ENCODE measurements at regions not wholly inside any gene's neighbourhood (a gene's known extent, or its start where the extent isn't known, plus 50 kb on each side); places are given as distances from the start of the nearest gene placed in this dataset.

DNA sequence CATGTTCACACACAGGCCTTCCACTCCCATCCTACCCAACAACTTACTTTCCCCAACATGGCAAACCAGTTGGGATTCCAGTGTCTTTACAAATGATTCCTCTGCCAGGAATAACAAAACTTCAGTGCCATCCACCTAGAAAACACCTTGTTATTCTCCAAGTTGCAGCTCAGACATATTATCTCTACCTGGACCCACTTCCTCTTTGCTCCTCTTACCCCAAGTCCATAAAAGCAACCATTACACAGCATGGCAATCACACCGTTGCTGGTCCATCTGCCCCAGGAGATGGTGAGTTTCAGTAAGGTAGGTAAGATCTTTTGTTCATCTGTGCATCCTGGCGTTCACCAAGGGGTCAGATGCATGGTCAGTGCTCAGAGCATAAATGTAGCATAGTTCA, 66.0 kb upstream of the CSF1 start:
- no peak for TF ChIP-seq SUZ12 (IDR thresholded peaks at IDR 0.05; ENCODE audit: extremely low read depth, insufficient read depth, insufficient read length)
- no peak for TF ChIP-seq YY1 (IDR thresholded peaks at IDR 0.05; ENCODE audit: insufficient read depth, insufficient read length)
- TF ChIP-seq ZNF274 (IDR thresholded peaks at IDR 0.05; ENCODE audit: low read depth, low read length) = no peak
